Endodermal cell (in vitro differentiated cells): ENCODE measurements at regions not wholly inside any gene's neighbourhood (a gene's known extent, or its start where the extent isn't known, plus 50 kb on each side); places are given as distances from the start of the nearest gene placed in this dataset.

Source experiments
- DNase-seq: peaks from one replicate; pipeline ENCODE4 v3.0.0-alpha.2; 2017
- H3K27ac ChIP-seq: 2 replicates; pipeline ENCODE4 v1.5.1; 2013; ENCODE audit warnings: mild to moderate bottlenecking, low read depth, low read length, moderate library complexity
- H3K27me3 ChIP-seq: 2 replicates; pipeline ENCODE4 v1.6.1; 2013; ENCODE audit warnings: mild to moderate bottlenecking, low read length, moderate library complexity; ENCODE audit not compliant: insufficient read depth, control insufficient read depth, poor library complexity, severe bottlenecking
- H3K36me3 ChIP-seq: 2 replicates; pipeline ENCODE4 v1.7.0; 2013; ENCODE audit warnings: mild to moderate bottlenecking, low read length, moderate library complexity; ENCODE audit not compliant: control insufficient read depth, insufficient read depth
- H3K4me1 ChIP-seq: one replicate; pipeline ENCODE4 v1.7.0; 2013; ENCODE audit warnings: low read length; ENCODE audit not compliant: control insufficient read depth, insufficient read depth
- H3K4me3 ChIP-seq: 2 replicates; pipeline ENCODE4 v1.5.1; 2013; ENCODE audit warnings: mild to moderate bottlenecking, low read length, moderate library complexity
- H3K9ac ChIP-seq: 2 replicates; pipeline ENCODE4 v1.6.1; 2013; ENCODE audit warnings: mild to moderate bottlenecking, low read length, moderate library complexity; ENCODE audit not compliant: poor library complexity, severe bottlenecking; ENCODE audit errors: extremely low read depth
- H3K9me3 ChIP-seq: 2 replicates; pipeline ENCODE4 v1.6.1; 2013; ENCODE audit warnings: mild to moderate bottlenecking, low read length, moderate library complexity; ENCODE audit not compliant: control insufficient read depth
- H3K27ac Mint-ChIP-seq: 2 replicates; pipeline ENCODE4 v1.8.0; 2020; ENCODE audit warnings: mixed read lengths
- H3K27me3 Mint-ChIP-seq: 2 replicates; pipeline ENCODE4 v1.8.0; 2021; ENCODE audit warnings: mild to moderate bottlenecking, mixed read lengths; ENCODE audit not compliant: insufficient read depth
- H3K36me3 Mint-ChIP-seq: 2 replicates; pipeline ENCODE4 v1.8.0; 2020; ENCODE audit warnings: low read depth, mixed read lengths
- H3K4me1 Mint-ChIP-seq: 2 replicates; pipeline ENCODE4 v1.8.0; 2020; ENCODE audit warnings: mixed read lengths
- H3K4me3 Mint-ChIP-seq: 2 replicates; pipeline ENCODE4 v1.8.0; 2020; ENCODE audit warnings: mild to moderate bottlenecking, moderate library complexity, mixed read lengths
- H3K9me3 Mint-ChIP-seq: 2 replicates; pipeline ENCODE4 v1.8.0; 2020; ENCODE audit warnings: mild to moderate bottlenecking, mixed read lengths
- CTCF ChIP-seq: fragments of 200-600 bp; sonication (generic); conservative IDR thresholded peaks from 2 replicates; pipeline ENCODE4 v1.5.0; 2021; ENCODE audit warnings: antibody characterized with exemption, mild to moderate bottlenecking
- WGBS, 2 experiments: methylation state at CpG; one replicate each; pipeline versions ENCODE4 v1.1.5 to v1.1.7; 2013; ENCODE audit warnings: missing lambda C conversion rate in 2 of 2, mixed read lengths in 1 of 2; ENCODE audit not compliant: insufficient coverage in 1 of 2, insufficient read length in 1 of 2; 5-methylcytosine and 5-hydroxymethylcytosine counted together

DNA sequence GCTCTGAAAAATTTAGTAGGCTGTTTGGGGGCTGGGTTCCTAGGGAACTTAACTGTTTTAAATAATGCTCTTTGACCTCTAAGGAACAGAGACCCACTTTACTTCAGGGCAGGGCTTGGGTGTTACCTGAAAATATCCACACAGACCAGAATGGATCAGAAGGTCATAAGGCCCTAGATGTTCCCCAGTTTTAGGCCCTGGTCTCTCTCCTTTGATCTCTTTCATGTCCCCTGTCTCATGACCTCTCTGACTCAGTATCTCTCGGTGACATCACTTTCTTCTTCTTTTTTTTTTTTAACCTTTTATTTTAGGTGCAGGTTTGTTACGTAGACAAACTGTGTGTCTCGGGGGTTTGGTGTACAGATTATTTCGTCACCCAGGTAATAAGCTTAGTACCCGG, 272.1 kb upstream of the SGK1 start:
- 83 to 85% methylated on average over 4 to 5 of the region's 5 CpGs for WGBS, 2 experiments
- TF ChIP-seq CTCF, result no peak
- no peaks in the 10 kb centered on the region for H3K36me3 ChIP-seq
- peaks cover 6% of the 10 kb centered on the region for H3K4me1 Mint-ChIP-seq
- H3K36me3 Mint-ChIP-seq, result no peaks in the 10 kb centered on the region
- no peaks in the 10 kb centered on the region for H3K4me1 ChIP-seq
- no peak overlapping the region for H3K4me3 ChIP-seq
- DNase-seq, result no peak
- no peaks in the 10 kb centered on the region for H3K27me3 Mint-ChIP-seq
- H3K27me3 ChIP-seq, result no peaks in the 10 kb centered on the region
- H3K27ac Mint-ChIP-seq, result no peak overlapping the region
- no peak overlapping the region for H3K9ac ChIP-seq
- H3K9me3 ChIP-seq, result no peaks in the 10 kb centered on the region
- no peak overlapping the region for H3K4me3 Mint-ChIP-seq
- H3K9me3 Mint-ChIP-seq, result no peaks in the 10 kb centered on the region
- no peak overlapping the region for H3K27ac ChIP-seq

- Histone ChIP-seq H3K36me3 (no peaks in the 10 kb centered on the region), H3K27me3 (no peaks in the 10 kb centered on the region), H3K4me1 (no peaks in the 10 kb centered on the region), H3K27ac (no peak overlapping the region), H3K4me3 (no peak overlapping the region), H3K9me3 (no peaks in the 10 kb centered on the region), H3K9ac (no peak overlapping the region)
- DNase-seq, result peak; percentile 67
- Mint-ChIP-seq H3K27me3 (no peaks in the 10 kb centered on the region), H3K4me1 (peaks cover 6% of the 10 kb centered on the region), H3K9me3 (no peaks in the 10 kb centered on the region), H3K36me3 (no peaks in the 10 kb centered on the region), H3K27ac (peak overlapping the region; percentile 31), H3K4me3 (no peak overlapping the region)
- TF ChIP-seq CTCF, result no peak
- WGBS, 2 experiments, result 77% methylated on average over 5 of the region's 5 CpGs; no CpG with 5 or more reads in 1 of the 2 experiments
Measured at GRCh38 chr6:134589512-134589911, 271.6 kb upstream of the SGK1 start.

DNA sequence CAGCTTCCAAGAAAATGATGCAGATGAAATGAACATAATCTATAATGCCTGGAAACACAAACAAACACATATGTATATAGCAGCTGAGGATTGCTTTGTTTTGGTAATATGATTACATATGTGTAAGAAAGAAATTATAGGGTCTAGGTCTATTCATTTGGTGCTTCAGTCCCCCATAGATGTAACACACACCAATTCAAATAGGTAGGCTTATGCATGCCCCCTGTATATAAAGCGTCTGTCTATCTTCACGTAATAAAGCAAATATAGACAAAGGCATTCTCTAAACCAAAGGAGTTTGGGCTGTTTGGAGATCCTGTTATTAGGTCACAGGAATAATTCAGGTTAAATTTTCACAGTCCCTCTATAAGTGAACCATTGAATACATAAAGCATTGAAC, 270.4 kb upstream of the SGK1 start:
- WGBS, 2 experiments, result 100% methylated on average over 2 of the region's 2 CpGs; no CpG with 5 or more reads in 1 of the 2 experiments
- no peak overlapping the region for H3K27ac ChIP-seq
- Mint-ChIP-seq H3K27ac (no peak overlapping the region), H3K4me1 (peaks cover 6% of the 10 kb centered on the region), H3K4me3 (no peak overlapping the region), H3K27me3 (no peaks in the 10 kb centered on the region), H3K36me3 (no peaks in the 10 kb centered on the region), H3K9me3 (no peaks in the 10 kb centered on the region)
- no peak for DNase-seq
- no peak overlapping the region for H3K4me3 ChIP-seq
- no peak overlapping the region for H3K9ac ChIP-seq
- H3K4me1 ChIP-seq, result no peaks in the 10 kb centered on the region
- no peaks in the 10 kb centered on the region for H3K27me3 ChIP-seq
- no peaks in the 10 kb centered on the region for H3K36me3 ChIP-seq
- no peak for TF ChIP-seq CTCF
- H3K9me3 ChIP-seq, result no peaks in the 10 kb centered on the region
